HG03025 (cell line): ENCODE measurements at regions not wholly inside any gene's neighbourhood (a gene's known extent, or its start where the extent isn't known, plus 50 kb on each side); places are given as distances from the start of the nearest gene placed in this dataset.

Experiments used
- ATAC-seq: cut with Tn5 transposase; IDR thresholded peaks from one replicate; pipeline ENCODE4 v1.9.1; 2021; ENCODE audit warnings: mild to moderate bottlenecking, moderate library complexity; ENCODE audit not compliant: unreplicated experiment, low FRiP score

GRCh38 chr2:59720296-59720866 is 833.1 kb downstream of the BCL11A start:
- no peak for ATAC-seq

DNA sequence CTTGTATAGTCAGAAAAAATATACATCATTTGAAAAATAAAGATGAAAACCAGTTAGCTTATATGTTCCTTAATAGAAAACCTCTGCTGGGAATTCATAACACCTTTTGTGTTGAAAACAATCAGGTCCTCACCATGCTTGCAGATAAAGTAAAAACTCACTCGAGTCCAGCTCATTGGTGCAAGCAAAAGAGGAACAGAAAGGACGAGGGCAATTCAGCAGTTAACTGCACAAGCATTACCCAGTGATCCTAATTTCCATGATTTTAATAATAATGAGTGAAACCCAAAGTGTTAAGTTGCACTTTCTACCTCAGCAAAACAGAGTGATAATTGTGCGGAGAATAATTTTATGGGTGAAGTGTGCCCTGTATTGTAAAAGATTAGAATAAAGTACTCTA is 839.9 kb downstream of the BCL11A start:
- no peak for ATAC-seq

GRCh38 chr2:59711121-59711520 is 842.3 kb downstream of the BCL11A start:
- ATAC-seq = no peak

DNA sequence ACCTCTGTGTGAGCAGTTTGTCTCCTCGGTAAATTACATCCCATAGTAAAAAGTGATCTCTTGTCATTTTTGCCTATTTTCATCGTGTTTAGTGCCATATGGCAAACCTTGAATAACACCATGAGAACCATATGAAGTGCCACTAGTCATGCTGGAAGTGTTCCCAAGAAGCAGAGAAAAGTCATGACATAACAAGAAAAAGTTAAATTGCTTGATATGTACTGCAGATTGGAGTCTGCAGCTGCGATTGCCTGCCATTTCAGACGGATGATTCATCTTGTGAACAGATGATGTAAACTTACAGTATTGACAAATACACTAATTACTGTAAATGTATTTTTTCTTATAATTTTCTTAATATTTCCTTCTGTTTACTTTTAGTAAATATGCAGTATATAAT is 846.7 kb downstream of the BCL11A start:
- ATAC-seq = no peak

GRCh38 chr2:59703796-59704195 is 849.7 kb downstream of the BCL11A start:
- no peak for ATAC-seq

DNA sequence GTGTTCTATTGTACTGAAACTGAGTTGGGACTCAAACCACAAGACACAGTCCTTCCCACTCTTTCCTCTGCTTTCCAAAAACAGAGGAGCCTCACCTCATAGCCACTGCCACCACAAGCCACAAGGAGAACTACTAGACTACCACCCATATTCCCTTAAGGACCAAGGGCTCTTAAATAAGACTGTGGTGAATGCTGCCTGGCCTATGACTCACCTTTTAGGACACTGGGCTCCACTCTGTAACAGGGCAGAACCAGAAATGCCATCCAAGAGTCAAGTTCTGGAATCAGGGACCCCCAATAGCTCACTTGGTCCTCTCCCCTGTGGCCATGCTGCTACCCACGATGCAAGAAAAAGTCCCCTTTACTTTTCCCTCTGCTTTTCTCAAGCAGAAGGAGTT is 851.4 kb downstream of the BCL11A start:
- no peak for ATAC-seq

DNA sequence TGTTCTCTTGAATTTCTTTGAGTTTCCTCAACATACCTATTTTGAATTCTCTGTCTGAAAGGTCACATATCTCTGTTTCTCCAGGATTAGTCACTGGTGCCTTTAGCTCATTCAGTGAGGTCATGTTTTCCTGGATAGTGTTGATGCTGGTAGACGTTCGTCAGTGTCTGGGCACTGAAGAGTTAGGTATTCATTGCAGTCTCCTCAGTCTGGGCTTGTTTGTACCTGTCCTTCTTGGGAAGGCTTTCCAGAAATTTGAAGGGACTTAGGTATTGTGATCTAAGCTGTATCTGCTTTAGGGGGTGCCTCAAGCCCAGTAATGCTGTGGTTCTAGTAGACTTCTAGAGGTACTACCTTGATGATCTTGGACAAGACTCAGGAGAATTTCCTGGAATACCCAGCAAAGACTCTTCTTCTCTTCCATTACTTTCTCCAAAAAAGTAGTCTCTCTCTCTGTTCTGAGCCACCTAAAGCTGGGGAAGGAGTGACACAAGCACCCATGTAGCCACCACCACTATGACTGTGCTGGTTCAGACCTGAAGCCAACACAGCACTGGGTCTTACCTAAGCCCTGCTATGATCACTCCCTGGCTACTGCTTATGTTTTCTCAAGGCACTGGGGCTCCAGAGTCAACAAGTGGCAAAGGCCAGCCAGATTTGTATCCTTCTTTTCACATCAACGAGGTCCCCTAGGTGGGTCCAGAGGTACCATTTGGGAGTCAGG is 852.0 kb downstream of the BCL11A start:
- no peak for ATAC-seq

DNA sequence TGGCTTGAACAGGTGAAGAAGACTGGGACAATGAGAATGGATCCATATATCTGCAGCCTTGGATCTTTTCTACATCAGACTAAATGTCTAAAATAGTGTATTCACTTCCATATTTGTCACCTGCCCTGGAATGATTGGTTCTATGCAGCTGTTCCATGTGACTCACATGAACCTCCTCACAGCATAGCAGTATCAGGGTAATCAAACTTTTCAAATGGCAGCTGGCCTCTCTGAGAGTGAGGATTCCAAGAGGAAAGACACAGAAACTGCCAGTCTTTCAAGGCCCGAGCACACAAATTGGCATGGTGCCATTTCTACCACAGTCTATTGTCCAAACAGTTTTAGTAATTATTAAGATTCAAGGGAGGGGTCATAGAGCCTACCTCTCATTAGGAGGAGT is 859.3 kb downstream of the BCL11A start:
- no peak for ATAC-seq

GRCh38 chr2:59693231-59693959 is 860.1 kb downstream of the BCL11A start:
- no peak for ATAC-seq

GRCh38 chr2:59691518-59692190 is 861.8 kb downstream of the BCL11A start:
- ATAC-seq = no peak

- no peak for ATAC-seq
Measured at GRCh38 chr2:59690849-59691248, 862.6 kb downstream of the BCL11A start.

- no peak for ATAC-seq
Measured at GRCh38 chr2:59684771-59685166, 868.7 kb downstream of the BCL11A start.

DNA sequence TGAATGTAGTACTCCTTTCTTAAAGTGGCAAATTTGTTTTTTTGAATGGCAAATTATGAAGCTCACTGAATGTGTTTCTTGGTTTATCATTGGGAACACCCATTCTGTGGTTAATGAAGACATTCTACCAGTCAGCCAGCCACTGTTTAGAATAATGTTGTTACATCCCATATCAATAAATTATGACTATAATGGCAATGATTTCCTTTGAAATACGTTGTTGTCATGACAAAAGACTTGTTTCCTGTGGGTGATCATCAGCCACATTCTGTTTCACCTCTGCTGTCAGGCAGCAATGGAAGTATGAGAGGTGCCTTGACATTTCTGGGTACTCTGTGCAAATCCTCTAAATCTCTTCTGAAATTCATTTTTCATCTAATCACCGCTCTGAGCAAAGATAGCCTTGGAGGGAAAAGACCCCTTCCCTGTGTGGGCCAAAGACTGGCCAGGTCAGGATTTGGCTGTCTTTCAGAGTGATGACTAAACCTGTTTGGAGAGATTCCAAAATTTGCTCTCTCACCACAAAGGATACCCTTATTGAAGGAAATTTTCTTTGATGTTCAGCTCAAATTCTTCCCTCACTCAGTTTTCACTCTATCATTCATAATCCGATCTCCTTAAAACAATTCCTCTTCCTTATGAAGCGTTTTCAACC is 869.2 kb downstream of the BCL11A start:
- ATAC-seq = no peak

GRCh38 chr2:59680863-59681262 is 872.6 kb downstream of the BCL11A start:
- ATAC-seq = no peak

DNA sequence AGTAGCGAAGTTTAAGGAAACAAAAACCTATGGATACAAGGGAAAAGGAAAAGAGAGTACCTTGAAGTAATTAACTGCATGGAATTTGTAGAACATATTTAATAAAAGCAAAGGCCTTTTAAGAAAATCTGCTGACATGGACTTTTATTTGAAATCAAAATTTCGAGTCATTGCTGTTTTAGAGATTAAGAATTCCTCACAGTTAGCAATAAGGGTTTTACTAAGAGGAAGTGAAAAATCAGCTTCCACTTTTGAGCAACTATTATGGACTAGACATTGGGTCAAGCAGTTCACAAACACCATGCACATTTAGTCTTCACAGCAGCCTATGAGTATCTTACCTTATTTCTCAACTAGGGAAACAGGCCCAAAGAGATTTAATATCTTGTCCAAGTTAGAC is 876.3 kb downstream of the BCL11A start:
- ATAC-seq = no peak

DNA sequence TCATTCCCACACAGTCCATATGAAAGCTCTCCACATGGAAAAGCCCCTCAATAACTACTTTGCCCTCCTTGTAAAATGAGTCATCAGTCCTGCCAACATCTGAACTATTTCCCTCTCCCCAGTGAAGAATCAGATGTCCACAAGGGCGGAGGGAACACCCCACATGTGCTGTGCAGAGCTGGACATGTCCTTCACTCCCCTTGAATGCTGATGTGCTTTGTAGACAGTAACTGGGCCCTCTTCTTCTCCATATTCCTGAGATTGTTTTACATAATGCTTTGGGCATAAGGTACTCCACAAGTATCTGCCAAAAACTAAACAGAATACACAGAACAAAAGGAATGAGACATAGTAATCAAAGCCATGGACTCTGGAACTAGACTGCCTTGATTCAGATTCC is 879.4 kb downstream of the BCL11A start:
- no peak for ATAC-seq

DNA sequence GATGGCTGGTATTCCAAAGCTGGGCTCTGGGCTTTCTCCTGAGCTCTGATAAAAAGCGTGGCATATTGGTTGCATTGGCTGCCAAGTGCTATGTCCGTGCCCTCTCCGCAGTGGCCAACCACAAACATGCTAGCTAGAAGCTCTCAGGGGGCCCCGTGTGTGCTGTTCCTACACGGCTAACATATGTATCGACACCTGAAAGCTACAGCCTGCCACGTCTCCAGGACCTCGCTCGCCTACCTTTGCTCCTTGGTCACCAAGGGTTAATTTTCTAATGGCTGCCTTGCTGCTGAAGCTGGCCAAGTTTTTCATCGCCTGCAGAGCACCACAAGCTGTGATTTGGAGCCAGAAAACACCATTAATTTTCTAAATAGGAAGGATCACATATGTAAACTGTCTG is 888.4 kb downstream of the BCL11A start:
- no peak for ATAC-seq

DNA sequence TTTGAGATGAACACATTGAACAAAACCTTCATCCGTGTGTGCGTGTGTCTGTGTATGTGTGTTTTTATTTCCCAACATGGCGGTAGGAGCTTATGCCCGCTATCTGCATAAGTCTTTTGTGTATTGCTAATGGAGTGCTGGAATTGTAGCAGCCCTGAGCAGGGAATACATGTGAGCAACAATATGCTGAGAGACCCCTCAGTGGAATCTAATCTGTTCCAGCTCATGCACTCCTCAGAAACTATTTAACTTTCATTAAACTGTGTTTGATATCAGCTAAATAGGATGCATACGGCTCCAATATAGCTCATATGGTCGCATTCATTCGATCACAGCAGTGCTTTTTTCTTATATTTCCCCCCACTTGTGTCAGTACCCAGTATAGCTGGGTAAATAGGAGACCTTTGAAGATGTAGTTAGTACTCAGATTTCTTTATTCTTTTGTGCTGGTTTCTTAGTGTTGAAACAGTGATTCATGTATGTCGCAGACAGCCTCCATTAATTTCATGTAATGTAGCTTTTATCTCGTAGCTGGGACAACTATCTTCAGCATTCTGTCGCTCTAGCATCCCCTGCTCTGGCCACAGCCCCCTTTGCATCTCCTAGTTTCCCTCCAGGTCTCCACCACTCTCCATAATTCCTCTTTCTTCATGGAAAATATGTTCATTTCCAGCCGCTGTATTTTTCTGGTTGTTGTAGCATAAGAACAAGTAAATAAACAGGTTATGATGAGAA is 891.2 kb downstream of the BCL11A start:
- no peak for ATAC-seq

- no peak for ATAC-seq
Measured at GRCh38 chr2:59660262-59660661, 893.2 kb downstream of the BCL11A start.
